ENCODE measurements at regions not wholly inside any gene's neighbourhood (a gene's known extent, or its start where the extent isn't known, plus 50 kb on each side); places are given as distances from the start of the nearest gene placed in this dataset.
A peak's percentile ranks its signal among the peaks of the same experiment; 100 is the strongest.

- H3K27ac ChIP-seq (ENCODE audit: insufficient read depth, low read length, poor library complexity, severe bottlenecking) = no peak overlapping the region
- H3K4me3 ChIP-seq (ENCODE audit: insufficient read depth, low read depth, low read length, poor library complexity, severe bottlenecking) = no peak overlapping the region
- H3K9me3 ChIP-seq (ENCODE audit: control insufficient read depth, low read length) = no peaks in the 10 kb centered on the region
- no peaks in the 10 kb centered on the region for H3K36me3 ChIP-seq (ENCODE audit: control insufficient read depth, insufficient read depth, low read length)
- peaks cover 36% of the 10 kb centered on the region for H3K4me1 ChIP-seq (ENCODE audit: control insufficient read depth, insufficient read depth, low read length, poor library complexity, severe bottlenecking)
- no peaks in the 10 kb centered on the region for H3K27me3 ChIP-seq (replicated peaks; ENCODE audit: control insufficient read depth, insufficient read depth, low read length, poor library complexity, severe bottlenecking)
- DNase-seq = no peak
These were observed 65.9 kb upstream of the KLF13 start for GRCh38 chr15:31260646-31261265.

- no peaks in the 10 kb centered on the region for H3K36me3 ChIP-seq (ENCODE audit: control insufficient read depth, insufficient read depth, low read length)
- H3K4me1 ChIP-seq (ENCODE audit: control insufficient read depth, insufficient read depth, low read length, poor library complexity, severe bottlenecking) = peaks cover 40% of the 10 kb centered on the region
- DNase-seq = no peak
- no peaks in the 10 kb centered on the region for H3K9me3 ChIP-seq (ENCODE audit: control insufficient read depth, low read length)
- no peak overlapping the region for H3K27ac ChIP-seq (ENCODE audit: insufficient read depth, low read length, poor library complexity, severe bottlenecking)
- H3K27me3 ChIP-seq (replicated peaks; ENCODE audit: control insufficient read depth, insufficient read depth, low read length, poor library complexity, severe bottlenecking) = no peaks in the 10 kb centered on the region
- no peak overlapping the region for H3K4me3 ChIP-seq (ENCODE audit: insufficient read depth, low read depth, low read length, poor library complexity, severe bottlenecking)
These were observed 65.1 kb upstream of the KLF13 start for GRCh38 chr15:31261266-31262142.

- Histone ChIP-seq H3K4me1 (ENCODE audit: control insufficient read depth, insufficient read depth, low read length, poor library complexity, severe bottlenecking) (peaks cover 46% of the 10 kb centered on the region), H3K9me3 (ENCODE audit: control insufficient read depth, low read length) (no peaks in the 10 kb centered on the region), H3K27ac (ENCODE audit: insufficient read depth, low read length, poor library complexity, severe bottlenecking) (no peak overlapping the region), H3K36me3 (ENCODE audit: control insufficient read depth, insufficient read depth, low read length) (no peaks in the 10 kb centered on the region), H3K27me3 (replicated peaks; ENCODE audit: control insufficient read depth, insufficient read depth, low read length, poor library complexity, severe bottlenecking) (no peaks in the 10 kb centered on the region), H3K4me3 (ENCODE audit: insufficient read depth, low read depth, low read length, poor library complexity, severe bottlenecking) (no peak overlapping the region)
- DNase-seq = no peak
These were observed 64.5 kb upstream of the KLF13 start for GRCh38 chr15:31262143-31262530.

GRCh38 chr15:31262901-31263671, 63.5 kb upstream of the KLF13 start:
- peaks cover 55% of the 10 kb centered on the region for H3K4me1 ChIP-seq (ENCODE audit: control insufficient read depth, insufficient read depth, low read length, poor library complexity, severe bottlenecking)
- H3K9me3 ChIP-seq (ENCODE audit: control insufficient read depth, low read length) = no peaks in the 10 kb centered on the region
- DNase-seq = no peak
- H3K27me3 ChIP-seq (replicated peaks; ENCODE audit: control insufficient read depth, insufficient read depth, low read length, poor library complexity, severe bottlenecking) = no peaks in the 10 kb centered on the region
- no peak overlapping the region for H3K4me3 ChIP-seq (ENCODE audit: insufficient read depth, low read depth, low read length, poor library complexity, severe bottlenecking)
- peak overlapping the region; percentile 73 for H3K27ac ChIP-seq (ENCODE audit: insufficient read depth, low read length, poor library complexity, severe bottlenecking)
- H3K36me3 ChIP-seq (ENCODE audit: control insufficient read depth, insufficient read depth, low read length) = no peaks in the 10 kb centered on the region

GRCh38 chr15:31263751-31264558, 62.7 kb upstream of the KLF13 start:
- Histone ChIP-seq H3K4me1 (ENCODE audit: control insufficient read depth, insufficient read depth, low read length, poor library complexity, severe bottlenecking) (peaks cover 55% of the 10 kb centered on the region), H3K27me3 (replicated peaks; ENCODE audit: control insufficient read depth, insufficient read depth, low read length, poor library complexity, severe bottlenecking) (no peaks in the 10 kb centered on the region), H3K27ac (ENCODE audit: insufficient read depth, low read length, poor library complexity, severe bottlenecking) (peak overlapping the region; percentile 73), H3K36me3 (ENCODE audit: control insufficient read depth, insufficient read depth, low read length) (no peaks in the 10 kb centered on the region), H3K4me3 (ENCODE audit: insufficient read depth, low read depth, low read length, poor library complexity, severe bottlenecking) (no peak overlapping the region), H3K9me3 (ENCODE audit: control insufficient read depth, low read length) (no peaks in the 10 kb centered on the region)
- DNase-seq = peak; percentile 57 to 63 (median 57)

GRCh38 chr15:31264559-31265089, 62.0 kb upstream of the KLF13 start:
- no peaks in the 10 kb centered on the region for H3K36me3 ChIP-seq (ENCODE audit: control insufficient read depth, insufficient read depth, low read length)
- peaks cover 55% of the 10 kb centered on the region for H3K4me1 ChIP-seq (ENCODE audit: control insufficient read depth, insufficient read depth, low read length, poor library complexity, severe bottlenecking)
- H3K27me3 ChIP-seq (replicated peaks; ENCODE audit: control insufficient read depth, insufficient read depth, low read length, poor library complexity, severe bottlenecking) = no peaks in the 10 kb centered on the region
- H3K27ac ChIP-seq (ENCODE audit: insufficient read depth, low read length, poor library complexity, severe bottlenecking) = peak overlapping the region; percentile 73
- no peak for DNase-seq
- H3K9me3 ChIP-seq (ENCODE audit: control insufficient read depth, low read length) = no peaks in the 10 kb centered on the region
- no peak overlapping the region for H3K4me3 ChIP-seq (ENCODE audit: insufficient read depth, low read depth, low read length, poor library complexity, severe bottlenecking)

GRCh38 chr15:31265090-31265870, 61.4 kb upstream of the KLF13 start:
- DNase-seq = no peak
- no peaks in the 10 kb centered on the region for H3K36me3 ChIP-seq (ENCODE audit: control insufficient read depth, insufficient read depth, low read length)
- peak overlapping the region; percentile 73 for H3K27ac ChIP-seq (ENCODE audit: insufficient read depth, low read length, poor library complexity, severe bottlenecking)
- peak overlapping the region; percentile 3 for H3K4me3 ChIP-seq (ENCODE audit: insufficient read depth, low read depth, low read length, poor library complexity, severe bottlenecking)
- H3K27me3 ChIP-seq (replicated peaks; ENCODE audit: control insufficient read depth, insufficient read depth, low read length, poor library complexity, severe bottlenecking) = no peaks in the 10 kb centered on the region
- H3K9me3 ChIP-seq (ENCODE audit: control insufficient read depth, low read length) = no peaks in the 10 kb centered on the region
- peaks cover 55% of the 10 kb centered on the region for H3K4me1 ChIP-seq (ENCODE audit: control insufficient read depth, insufficient read depth, low read length, poor library complexity, severe bottlenecking)

- Histone ChIP-seq H3K36me3 (ENCODE audit: control insufficient read depth, insufficient read depth, low read length) (no peaks in the 10 kb centered on the region), H3K9me3 (ENCODE audit: control insufficient read depth, low read length) (no peaks in the 10 kb centered on the region), H3K4me1 (ENCODE audit: control insufficient read depth, insufficient read depth, low read length, poor library complexity, severe bottlenecking) (peaks cover 55% of the 10 kb centered on the region), H3K27ac (ENCODE audit: insufficient read depth, low read length, poor library complexity, severe bottlenecking) (peak overlapping the region; percentile 73), H3K4me3 (ENCODE audit: insufficient read depth, low read depth, low read length, poor library complexity, severe bottlenecking) (peak overlapping the region; percentile 3), H3K27me3 (replicated peaks; ENCODE audit: control insufficient read depth, insufficient read depth, low read length, poor library complexity, severe bottlenecking) (no peaks in the 10 kb centered on the region)
- peak; percentile 29 to 57 (median 29) for DNase-seq
These were observed 60.5 kb upstream of the KLF13 start for GRCh38 chr15:31265871-31266711.
